Stimulated activated CD8-positive, alpha-beta memory T cell treated with anti-CD3 and anti-CD28 coated beads, Interleukin-15, amount 100 ng/mL, for 24 hours (primary cell): ENCODE measurements at regions not wholly inside any gene's neighbourhood (a gene's known extent, or its start where the extent isn't known, plus 50 kb on each side); places are given as distances from the start of the nearest gene placed in this dataset.

Source experiments
- DNase-seq: peaks from one replicate; pipeline ENCODE4 v3.0.0-alpha.2; 2020; ENCODE audit warnings: low read depth

DNA sequence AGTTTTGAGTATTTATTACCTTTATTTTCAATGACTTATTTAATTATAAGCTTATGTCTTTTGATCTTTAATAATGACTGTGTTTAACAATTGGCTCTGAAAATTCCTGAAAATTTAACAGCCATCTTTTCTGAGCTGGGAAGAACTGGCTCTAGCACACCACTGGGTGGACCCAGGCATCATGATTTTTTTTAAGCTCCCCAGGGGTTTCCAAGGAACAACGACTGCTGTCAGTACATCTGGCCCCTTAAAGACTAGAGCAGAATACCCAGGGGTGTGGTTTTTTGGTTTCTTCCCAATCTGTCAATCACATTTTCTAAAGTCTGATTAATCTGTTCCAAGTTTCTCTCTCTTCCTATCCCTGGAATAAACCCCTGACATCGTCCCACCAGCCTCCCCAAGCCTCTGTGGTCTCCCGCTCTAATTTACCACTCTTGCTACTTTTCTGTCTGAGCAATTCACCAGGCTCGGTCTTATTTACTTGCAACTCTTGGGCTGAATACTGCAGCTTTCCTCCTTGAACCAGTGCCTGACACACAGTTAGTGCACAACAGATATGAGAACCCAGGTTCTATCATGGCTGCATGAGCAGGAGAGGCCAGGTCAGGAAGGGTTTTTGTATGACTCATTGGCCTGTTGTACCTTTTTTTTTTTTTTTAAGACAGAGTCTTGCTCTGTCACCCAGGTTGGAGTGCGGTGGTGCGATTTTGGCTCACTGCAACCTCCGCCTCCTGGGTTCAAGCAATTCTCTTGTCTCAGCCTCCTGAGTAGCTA, 321.9 kb downstream of the ZSWIM6 start:
- no peak for DNase-seq

- DNase-seq = no peak
Observed at GRCh38 chr5:61654876-61655275, 322.8 kb downstream of the ZSWIM6 start.

GRCh38 chr5:61657010-61657409, 325.0 kb downstream of the ZSWIM6 start:
- no peak for DNase-seq

- DNase-seq = no peak
Observed at GRCh38 chr5:61657686-61658085, 325.6 kb downstream of the ZSWIM6 start.

DNA sequence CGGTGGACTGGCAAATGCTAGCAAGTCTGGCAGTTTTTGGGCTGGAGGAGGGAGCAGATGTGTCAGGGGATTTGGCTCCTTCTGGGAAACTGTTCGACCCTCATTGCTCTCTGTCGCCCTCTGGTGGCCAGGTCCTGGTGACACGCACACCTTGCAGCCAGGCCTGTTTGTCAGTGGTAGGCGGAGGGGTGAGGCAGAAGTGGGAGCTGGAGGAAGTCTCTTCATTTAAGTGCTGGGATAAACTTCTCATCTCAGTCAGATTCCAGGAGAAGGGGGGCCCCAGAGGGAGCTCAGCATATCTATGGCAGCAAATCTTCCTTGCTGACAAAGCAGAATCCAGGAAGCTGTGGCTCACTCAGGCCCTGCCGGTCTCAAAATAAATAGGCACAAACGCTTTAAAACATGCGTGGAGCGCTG, 326.5 kb downstream of the ZSWIM6 start:
- peak; percentile 84 for DNase-seq

- no peak for DNase-seq
Observed at GRCh38 chr5:61659221-61659696, 327.2 kb downstream of the ZSWIM6 start.

DNA sequence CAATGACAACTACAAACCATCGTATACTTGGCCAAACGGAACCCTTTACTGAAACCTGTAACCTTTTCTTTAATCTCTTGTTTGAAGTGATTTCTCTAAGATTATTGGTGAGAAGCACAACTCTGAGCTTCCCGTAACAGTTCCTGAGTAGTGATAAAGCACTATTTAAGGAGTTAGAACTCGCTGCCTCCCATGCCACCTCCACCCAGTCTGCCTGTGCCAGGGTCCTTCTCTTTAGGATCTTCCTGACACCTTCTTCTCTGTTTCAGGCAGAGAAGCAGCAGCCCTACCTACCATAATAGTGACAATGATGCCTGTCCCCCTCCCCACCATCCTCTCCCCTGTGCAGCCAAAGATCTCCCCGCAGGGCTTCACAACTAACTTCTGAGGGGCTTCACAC, 330.6 kb downstream of the ZSWIM6 start:
- no peak for DNase-seq

DNA sequence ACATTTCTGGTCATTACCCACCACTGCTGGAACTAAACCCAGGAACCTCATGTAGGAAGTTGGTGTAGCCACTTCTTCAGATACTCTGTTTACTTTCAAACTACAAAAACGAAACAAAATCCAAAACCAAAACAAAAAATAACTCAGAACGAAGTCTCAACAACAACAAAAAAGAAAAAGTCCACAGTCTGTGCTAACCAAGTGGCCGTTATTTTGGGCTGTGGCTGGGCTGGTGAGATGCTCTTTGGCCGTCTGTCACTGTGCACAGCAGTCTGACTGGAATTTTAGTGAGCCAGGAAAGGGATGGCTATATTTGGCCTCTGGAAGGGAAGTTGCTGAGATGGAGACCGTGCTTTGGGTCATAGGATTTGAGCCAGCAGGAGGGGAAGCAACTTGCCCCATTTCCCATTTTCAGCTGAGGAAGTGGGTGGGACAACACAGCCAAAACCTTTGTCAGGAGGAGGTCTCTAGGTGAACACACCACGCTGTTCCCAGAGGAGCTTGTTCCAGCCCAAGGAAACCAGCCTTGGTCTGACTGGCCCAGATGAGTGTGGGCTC, 334.1 kb downstream of the ZSWIM6 start:
- no peak for DNase-seq

- no peak for DNase-seq
Observed at GRCh38 chr5:61667525-61668218, 335.6 kb downstream of the ZSWIM6 start.

DNA sequence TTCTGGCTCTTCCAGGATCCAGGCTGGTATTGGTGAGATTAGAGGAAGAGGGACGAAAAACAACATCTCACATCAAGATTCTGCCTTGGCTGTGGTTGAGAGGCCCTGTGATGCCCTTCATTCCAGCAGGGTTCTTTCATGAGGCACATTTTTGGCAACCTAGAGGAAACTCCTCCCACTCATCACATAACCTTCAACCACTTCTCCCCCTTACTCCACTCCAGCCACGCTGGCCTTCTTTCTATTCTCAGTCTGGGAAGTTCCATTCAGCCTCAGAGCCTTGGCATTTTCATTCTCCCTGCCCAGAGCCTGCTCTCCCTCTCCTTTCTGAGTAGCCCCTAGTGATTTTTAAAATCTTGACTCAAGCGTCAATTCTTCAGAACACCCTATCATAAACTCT, 337.5 kb downstream of the ZSWIM6 start:
- DNase-seq = no peak

DNA sequence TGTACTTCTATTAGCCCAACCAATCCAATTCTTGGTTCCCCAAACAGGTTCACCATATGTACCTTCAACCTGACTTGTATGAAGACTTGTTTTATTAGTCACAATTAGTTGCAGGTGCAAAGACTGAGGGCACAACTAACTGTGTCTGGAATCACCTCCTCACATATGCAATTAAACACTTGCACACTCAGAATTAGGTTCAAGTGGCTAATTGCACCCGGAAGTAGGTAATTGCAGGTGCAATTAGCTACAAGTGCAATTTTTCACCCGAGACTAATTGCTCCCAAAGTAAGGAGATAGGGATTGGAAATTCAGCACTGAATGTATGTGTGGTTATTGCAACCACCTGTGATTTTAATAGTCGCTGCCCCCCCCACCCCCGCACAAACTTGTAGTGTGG, 338.9 kb downstream of the ZSWIM6 start:
- DNase-seq = no peak

DNA sequence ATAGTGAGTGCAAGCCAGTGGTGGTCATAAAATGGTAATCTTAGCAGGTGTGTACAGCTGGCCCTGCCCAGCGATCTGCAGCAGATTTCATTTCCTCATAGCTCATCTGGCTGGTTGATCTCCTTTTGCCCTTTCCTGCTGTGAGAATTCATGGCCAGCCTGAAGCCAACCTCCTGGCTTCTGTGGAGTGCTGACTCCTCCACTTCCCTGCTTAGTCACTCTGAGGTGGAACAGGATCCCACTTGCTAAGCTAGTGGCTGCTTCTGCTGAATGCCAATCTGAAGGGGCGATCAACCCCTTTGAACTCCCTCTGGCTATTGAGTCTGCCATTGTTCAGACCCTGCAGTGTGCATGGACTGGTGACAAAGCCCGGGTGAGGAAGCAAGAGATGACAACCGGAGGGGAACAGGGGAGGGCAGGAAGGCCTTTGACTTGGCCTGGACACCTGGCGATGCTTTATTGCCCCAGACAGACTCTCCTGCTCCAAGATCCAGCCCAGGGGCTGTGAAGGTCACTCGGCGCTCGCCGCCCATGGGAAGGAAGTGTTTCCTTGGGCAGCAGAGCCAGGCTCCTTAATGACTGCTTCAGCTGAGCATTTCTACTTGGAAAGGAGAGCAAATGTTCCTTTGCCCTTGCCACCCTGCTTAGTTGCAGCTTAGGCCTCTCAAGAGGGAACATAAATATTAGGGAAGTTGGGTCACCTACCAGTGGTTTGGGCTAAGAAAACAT, 341.1 kb downstream of the ZSWIM6 start:
- no peak for DNase-seq

DNA sequence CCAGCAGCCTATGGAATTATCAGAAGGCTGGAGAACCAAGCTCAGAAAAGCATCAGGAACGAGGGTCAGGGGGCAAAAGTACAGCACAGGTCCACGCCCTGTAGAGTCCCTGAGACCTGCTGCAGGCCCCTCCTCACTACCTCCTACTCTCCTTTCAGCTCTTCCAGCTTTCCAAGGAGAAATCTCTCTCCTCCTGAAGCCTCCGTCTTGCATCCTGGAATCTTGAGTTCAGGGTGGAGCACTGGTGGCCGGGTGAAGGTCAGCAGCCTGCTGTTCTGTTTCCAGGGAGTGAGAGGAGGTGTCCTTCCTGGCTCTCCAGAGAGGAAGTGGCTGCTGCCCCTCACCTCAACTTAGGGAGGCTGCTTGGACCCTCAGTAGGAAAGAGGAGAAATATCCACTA, 342.3 kb downstream of the ZSWIM6 start:
- DNase-seq = no peak

GRCh38 chr5:61675015-61675692, 343.1 kb downstream of the ZSWIM6 start:
- no peak for DNase-seq

GRCh38 chr5:61677220-61677619, 345.2 kb downstream of the ZSWIM6 start:
- no peak for DNase-seq

- DNase-seq = no peak
Observed at GRCh38 chr5:61678966-61679365, 346.9 kb downstream of the ZSWIM6 start.

DNA sequence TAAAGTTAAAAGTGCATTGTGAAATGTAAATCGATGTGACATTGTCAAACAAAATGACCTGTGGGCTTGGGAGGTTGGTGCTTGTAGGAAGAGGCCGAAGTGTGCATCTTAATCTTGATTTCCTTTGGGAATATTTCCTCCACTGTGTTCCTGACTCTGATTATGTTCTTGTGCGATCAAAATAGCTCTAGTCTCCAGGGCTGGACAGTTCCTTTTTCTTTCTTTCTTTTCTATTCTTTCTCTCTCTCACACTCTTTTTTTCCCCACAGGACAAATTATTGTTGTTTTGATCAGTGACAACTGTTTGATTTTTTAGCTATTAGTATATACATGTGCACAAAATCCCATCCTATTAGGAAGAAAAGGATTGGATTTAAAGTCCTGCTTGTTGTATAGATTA, 347.5 kb downstream of the ZSWIM6 start:
- DNase-seq = no peak

- DNase-seq = no peak
Observed at GRCh38 chr5:61680247-61680646, 348.2 kb downstream of the ZSWIM6 start.

DNA sequence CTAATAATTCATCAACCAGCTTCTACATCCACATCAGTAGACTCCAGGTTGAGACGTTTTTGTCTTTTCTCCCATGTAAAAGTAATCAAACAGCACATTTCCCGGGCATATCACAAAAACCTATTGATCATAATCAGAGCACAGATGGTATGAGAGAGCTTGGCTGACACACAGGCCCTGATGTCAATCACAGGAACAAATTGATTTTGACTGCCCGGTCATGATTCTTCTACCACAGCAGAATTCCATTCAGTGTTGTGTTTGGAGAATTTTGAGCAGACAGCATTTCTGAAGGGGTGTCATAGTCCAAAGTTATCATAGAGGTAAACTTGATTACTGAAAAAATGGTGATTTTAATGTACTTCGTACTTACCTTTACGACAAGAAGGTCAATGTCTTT, 351.1 kb downstream of the ZSWIM6 start:
- no peak for DNase-seq

GRCh38 chr5:61683926-61684325, 351.9 kb downstream of the ZSWIM6 start:
- DNase-seq = no peak

- DNase-seq = no peak
Observed at GRCh38 chr5:61686491-61687257, 354.6 kb downstream of the ZSWIM6 start.
